ENCODE measurements at regions not wholly inside any gene's neighbourhood (a gene's known extent, or its start where the extent isn't known, plus 50 kb on each side); places are given as distances from the start of the nearest gene placed in this dataset.
"Not testable (repeated sequence)": the region's sequence is repeated elsewhere in the genome, so short reads cannot be mapped to it uniquely, and the experiment has no call there.

DNA sequence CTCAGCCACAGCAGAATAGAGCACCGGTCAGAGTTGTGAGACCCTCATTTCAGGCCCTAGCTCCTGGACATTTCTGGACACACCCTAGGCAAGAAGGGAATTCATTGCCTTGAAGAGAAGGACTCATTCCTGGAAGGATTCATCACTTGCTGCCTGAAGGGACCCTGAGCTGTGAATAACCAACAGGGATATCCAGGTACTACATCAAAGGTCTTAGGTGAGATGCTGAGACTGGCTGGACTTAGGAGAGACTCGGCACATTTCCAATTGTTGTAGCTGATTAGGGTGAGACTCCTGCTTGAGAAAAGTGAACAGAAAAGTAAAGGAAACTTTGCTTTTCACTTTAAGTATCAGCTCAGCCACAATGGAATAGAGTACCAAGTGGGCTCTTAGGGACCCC lies 208.1 kb upstream of the CDKN2B start:
- DNase-seq (ENCODE audit: low spot score) (no peak), ATAC-seq (ENCODE audit: low FRiP score) (no peak)
- TF ChIP-seq, protein P1, sequence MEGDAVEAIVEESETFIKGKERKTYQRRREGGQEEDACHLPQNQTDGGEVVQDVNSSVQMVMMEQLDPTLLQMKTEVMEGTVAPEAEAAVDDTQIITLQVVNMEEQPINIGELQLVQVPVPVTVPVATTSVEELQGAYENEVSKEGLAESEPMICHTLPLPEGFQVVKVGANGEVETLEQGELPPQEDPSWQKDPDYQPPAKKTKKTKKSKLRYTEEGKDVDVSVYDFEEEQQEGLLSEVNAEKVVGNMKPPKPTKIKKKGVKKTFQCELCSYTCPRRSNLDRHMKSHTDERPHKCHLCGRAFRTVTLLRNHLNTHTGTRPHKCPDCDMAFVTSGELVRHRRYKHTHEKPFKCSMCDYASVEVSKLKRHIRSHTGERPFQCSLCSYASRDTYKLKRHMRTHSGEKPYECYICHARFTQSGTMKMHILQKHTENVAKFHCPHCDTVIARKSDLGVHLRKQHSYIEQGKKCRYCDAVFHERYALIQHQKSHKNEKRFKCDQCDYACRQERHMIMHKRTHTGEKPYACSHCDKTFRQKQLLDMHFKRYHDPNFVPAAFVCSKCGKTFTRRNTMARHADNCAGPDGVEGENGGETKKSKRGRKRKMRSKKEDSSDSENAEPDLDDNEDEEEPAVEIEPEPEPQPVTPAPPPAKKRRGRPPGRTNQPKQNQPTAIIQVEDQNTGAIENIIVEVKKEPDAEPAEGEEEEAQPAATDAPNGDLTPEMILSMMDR (IDR thresholded peaks at IDR 0.05) = no peak

DNA sequence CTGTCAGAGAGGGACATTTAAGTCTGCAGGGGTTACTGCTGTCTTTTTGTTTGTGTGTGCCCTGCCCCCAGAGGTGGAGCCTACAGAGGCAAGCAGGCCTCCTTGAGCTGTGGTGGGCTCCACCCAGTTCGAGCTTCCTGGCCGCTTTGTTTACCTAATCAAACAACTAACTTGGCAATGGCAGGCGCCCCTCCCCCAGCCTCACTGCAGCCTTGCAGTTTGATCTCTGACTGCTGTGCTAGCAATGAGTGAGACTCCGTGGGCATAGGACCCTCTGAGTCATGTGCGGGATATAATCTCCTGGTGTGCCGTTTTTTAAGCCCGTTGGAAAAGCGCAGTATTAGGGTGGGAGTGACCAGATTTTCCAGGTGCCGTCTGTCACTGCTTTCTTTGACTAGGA lies 216.8 kb upstream of the CDKN2B start:
- not testable (repeated sequence) for ATAC-seq (ENCODE audit: low FRiP score); DNase-seq (ENCODE audit: low spot score)

DNA sequence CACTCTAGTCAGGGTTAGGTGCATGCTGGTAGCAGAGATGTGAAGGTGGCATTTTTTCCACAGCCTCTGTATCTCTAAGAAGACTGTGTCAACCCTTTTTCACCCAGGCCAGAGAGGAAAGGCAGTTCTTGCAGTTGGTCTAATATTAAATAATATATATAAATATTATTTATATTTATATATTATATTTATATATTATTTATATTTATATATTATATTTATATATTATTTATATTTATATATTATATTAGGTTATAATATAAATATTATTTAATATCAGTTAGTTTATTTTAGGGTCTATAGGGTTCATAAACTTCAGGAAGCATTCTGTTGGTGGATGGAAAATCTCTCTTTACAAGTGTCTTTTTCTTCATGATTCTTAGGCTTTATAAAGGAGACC lies 218.6 kb upstream of the DMRTA1 start:
- TF ChIP-seq, protein P1 (IDR thresholded peaks at IDR 0.05) = no peak
- DNase-seq (ENCODE audit: low spot score) (no peak), ATAC-seq (ENCODE audit: low FRiP score) (no peak)

DNA sequence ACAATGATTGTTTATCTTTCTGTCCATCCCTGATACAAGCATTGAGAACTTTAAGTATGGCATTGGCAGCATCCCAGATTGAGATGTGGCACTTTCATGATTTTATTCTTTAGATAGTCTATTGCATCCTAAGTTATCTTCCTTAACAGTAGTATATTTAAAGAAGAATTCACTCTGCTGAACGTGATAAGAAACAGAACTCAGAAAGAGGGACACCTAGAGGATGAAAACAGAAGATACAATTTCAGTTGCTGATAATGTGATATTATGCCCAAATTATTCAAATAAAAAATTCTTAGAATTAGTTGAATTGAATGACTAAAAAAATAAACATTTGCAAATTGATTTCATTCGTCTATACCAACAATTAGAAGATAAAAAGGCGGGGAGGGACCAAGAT lies 218.1 kb upstream of the DMRTA1 start:
- DNase-seq (ENCODE audit: low spot score) = no peak
- ATAC-seq (ENCODE audit: low FRiP score) = no peak
- TF ChIP-seq, protein P1 (IDR thresholded peaks at IDR 0.05) = no peak

DNA sequence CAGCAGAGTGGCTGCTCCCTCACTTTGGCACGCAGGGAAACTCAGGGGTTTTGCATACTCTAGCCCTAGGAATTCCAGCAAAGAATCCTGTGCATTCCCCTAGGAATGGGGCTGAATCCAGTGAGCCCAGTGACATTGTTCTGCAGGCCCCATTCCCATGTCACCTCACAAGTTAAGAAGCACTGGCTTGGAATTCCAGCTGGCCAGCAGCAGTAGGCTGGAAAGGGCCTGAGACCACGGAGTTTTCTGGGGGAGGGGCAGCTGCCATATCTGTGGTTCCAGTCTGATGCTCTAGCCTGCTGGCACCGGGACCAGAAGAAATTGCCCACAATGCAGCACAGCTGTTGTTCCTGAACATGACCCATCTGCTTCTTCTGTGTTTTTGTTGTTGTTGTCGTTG lies 217.6 kb upstream of the DMRTA1 start:
- DNase-seq (ENCODE audit: low spot score) (no peak), ATAC-seq (ENCODE audit: low FRiP score) (no peak)

DNA sequence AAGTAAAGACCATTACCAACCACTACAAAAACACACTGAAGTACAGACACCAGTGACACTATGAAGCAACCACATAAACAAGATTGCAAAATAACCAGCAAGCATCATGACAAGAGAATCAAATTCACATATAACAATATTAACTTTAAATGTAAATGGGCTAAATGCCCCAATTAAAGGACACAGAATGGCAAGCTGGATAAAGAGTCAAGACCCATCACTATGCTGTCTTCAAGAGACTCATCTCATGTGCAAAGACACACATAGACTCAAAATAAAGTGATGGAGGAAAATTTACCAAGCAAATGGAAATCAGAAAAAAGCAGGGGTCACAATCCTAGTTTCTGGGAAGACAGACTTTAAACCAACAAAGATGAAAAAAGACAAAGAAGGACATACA lies 215.3 kb upstream of the DMRTA1 start:
- DNase-seq (ENCODE audit: low spot score); ATAC-seq (ENCODE audit: low FRiP score): not testable (repeated sequence)

More for the DNA sequence above, 217.6 kb upstream of the DMRTA1 start:
- TF ChIP-seq, protein P1 (IDR thresholded peaks at IDR 0.05) = no peak

DNA sequence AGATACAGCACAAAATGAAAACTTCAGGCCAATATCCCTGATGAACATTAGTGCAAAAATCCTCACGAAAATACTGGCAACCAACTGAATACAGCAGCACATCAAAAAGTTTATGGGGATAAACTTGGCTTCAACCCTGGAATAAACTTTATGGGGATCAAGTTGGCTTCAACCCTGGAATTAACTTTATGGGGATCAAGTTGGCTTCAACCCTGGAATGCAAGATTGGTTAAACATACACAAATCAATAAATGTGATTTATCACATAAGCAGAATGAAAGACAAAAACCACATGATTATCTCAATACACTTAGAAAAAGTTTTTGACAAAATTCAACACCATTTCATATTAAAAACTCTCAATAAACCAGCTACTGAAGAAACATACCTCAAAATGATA lies 213.7 kb upstream of the DMRTA1 start:
- no peak for ATAC-seq (ENCODE audit: low FRiP score)
- TF ChIP-seq, protein P1 (IDR thresholded peaks at IDR 0.05) = no peak
- DNase-seq (ENCODE audit: low spot score) = no peak

DNA sequence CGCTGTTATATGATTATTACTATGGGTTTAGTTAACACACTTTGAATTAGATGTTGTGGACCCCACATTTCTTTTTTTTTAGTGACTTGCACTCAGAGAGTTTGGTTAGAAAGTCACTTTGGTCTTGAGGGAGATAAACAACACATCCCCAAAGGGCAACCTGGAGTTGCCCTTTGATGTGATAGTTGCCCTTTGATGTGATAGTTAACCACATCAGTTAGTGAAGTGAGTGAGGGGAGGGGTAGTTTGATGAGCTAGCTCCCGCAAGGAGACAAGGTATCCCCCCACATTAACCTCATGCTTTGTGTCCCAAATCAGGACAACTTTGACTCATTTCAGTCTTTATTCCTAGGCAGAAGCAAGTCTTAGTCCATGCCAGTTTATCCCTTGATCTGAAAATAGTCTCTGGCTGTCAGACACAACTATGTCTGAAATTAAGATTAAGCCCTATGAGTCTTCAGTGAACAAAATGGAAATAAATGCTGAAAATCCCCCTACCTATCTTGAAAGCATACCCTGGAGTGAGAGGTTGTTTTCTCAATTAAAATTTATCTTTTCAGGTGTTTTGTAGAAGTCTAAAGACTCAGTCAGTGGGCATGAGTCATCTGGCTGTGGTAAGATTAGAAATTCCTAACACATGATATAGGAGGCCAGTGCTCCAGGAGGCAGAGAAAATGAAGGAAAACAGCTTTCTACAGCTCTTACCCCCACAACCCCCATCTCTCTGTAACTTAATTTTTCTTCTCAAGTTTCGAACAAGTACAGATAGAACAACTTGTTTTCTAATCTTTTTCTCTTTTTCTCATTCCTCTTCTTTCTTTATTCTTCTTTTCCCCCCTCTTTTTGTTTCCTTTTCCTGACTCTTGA lies 208.9 kb upstream of the DMRTA1 start:
- DNase-seq (ENCODE audit: low spot score) (no peak), ATAC-seq (ENCODE audit: low FRiP score) (peak; percentile 78)
- TF ChIP-seq, protein P1 (IDR thresholded peaks at IDR 0.05) = no peak

Measured in omental fat pad (tissue), 3 donors.